Stimulated activated CD4-positive, alpha-beta T cell treated with anti-CD3 and anti-CD28 coated beads, Interleukin-1b, Interleukin-23, amount 100 ng/mL, for 24 hours (primary cell): ENCODE measurements at regions not wholly inside any gene's neighbourhood (a gene's known extent, or its start where the extent isn't known, plus 50 kb on each side); places are given as distances from the start of the nearest gene placed in this dataset.

Experiments used
- DNase-seq, 4 experiments: peaks; one replicate each; pipeline ENCODE4 v3.0.0-alpha.2; 2020; ENCODE audit warnings: low read depth in 4 of 4, low spot score in 1 of 4

GRCh38 chr9:118165451-118165850 lies 461.2 kb downstream of the TLR4 start:
- DNase-seq, result no peak

GRCh38 chr9:118170032-118170955 lies 466.1 kb downstream of the TLR4 start:
- no peak for DNase-seq

DNA sequence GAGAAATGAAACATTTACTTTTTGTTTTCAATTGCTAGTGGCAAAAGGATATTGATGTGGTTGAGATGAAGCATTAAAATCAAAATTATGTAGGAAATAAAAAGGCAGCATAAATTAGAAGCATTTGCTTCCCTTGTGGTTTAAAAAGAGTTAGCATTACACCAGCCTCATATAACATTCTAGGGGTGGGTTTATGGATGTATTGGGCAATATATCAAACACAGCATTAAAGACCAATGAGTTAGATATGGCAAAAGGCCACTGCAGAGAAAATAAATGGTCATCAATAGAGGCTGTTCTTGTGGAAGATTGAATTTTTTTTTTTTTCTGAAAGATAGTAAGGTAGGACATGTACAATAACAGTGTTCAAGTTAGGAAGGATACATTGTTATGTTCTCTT lies 473.0 kb downstream of the TLR4 start:
- DNase-seq, result no peak

GRCh38 chr9:118183576-118183975 lies 479.4 kb downstream of the TLR4 start:
- DNase-seq, result no peak

- DNase-seq, result no peak
Observed at GRCh38 chr9:118187408-118187807, 483.2 kb downstream of the TLR4 start.

- DNase-seq, result no peak
Observed at GRCh38 chr9:118189615-118190014, 485.4 kb downstream of the TLR4 start.

DNA sequence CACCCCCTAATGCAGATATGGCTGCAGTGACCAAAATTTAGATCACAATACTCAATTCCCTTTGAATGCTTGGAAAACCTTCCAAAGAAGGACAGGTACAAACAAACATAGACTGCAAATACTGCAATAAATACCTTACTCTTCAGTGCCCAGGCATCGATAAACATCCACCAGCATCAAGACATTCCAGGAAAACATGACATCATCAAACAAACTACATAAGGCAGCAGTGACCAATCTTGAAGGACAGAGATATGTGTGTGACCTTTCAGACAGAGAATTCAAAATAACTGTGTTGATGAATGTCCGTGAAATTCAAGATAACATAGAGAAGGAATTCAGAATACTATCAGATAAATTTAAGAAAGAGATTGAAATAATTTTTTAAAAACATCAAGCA lies 488.6 kb downstream of the TLR4 start:
- no peak for DNase-seq

GRCh38 chr9:118209343-118209742 lies 505.1 kb downstream of the TLR4 start:
- no peak for DNase-seq

DNA sequence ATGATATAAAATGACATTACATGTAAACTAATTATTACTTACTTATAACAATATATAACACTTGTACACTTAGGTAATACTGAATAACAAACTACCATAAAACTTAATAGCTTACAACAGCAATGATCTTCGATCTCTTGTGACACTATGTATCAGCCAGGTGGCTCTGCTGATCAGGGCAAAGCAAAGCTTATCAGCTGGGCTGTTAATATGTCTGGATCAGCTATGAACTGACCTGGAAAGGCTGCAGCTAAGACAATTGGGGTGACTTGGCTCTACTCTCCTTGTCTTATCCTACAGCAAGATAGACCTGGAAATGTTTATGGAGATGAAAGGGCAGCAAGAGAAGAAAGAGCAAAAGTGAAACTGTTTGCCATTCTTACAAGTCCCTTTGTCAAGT lies 511.3 kb downstream of the TLR4 start:
- no peak for DNase-seq

GRCh38 chr9:118222375-118222774 lies 518.2 kb downstream of the TLR4 start:
- no peak for DNase-seq

GRCh38 chr9:118223111-118223510 lies 518.9 kb downstream of the TLR4 start:
- no peak for DNase-seq

DNA sequence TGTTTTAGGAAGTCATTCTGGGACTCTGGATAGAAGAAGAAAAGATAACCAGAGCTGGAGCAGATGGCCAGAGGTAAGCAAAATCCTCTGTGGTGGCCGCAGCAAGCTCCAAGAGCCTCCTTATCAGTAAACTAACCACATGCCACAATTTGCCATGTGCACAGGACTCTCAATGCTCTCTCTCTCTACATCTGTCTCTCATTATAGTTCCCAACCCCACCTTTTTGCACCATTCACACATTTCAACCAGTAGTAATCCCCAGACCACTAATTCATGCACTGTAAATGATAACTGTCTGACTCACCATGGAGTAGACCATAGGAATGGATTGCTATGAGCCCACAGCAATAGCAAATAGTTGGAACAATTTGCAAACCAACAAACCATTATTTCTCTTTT lies 526.1 kb downstream of the TLR4 start:
- no peak for DNase-seq

GRCh38 chr9:118236625-118237024 lies 532.4 kb downstream of the TLR4 start:
- no peak for DNase-seq

GRCh38 chr9:118238139-118238538 lies 533.9 kb downstream of the TLR4 start:
- no peak for DNase-seq

GRCh38 chr9:118252027-118252426 lies 547.8 kb downstream of the TLR4 start:
- no peak for DNase-seq

GRCh38 chr9:118262191-118262590 lies 558.0 kb downstream of the TLR4 start:
- DNase-seq, result no peak

DNA sequence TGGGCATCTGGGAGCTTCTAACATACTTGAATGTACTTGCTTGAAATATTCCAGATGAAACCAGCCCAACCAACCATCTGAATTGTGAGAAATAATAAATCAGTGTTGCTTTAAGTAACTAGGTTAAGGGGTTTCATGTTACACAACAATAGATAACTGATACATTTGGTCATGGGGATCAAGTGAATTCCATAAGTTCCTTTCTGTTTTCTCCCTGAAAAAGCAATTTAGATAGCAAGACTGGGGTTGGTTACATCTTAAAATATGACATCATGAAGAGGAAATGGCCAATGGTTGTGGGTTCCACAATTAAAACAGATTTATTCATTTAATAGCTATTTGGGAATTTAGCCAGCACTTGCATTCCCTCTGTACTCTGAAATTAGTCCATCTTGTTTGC lies 559.7 kb downstream of the TLR4 start:
- no peak for DNase-seq

DNA sequence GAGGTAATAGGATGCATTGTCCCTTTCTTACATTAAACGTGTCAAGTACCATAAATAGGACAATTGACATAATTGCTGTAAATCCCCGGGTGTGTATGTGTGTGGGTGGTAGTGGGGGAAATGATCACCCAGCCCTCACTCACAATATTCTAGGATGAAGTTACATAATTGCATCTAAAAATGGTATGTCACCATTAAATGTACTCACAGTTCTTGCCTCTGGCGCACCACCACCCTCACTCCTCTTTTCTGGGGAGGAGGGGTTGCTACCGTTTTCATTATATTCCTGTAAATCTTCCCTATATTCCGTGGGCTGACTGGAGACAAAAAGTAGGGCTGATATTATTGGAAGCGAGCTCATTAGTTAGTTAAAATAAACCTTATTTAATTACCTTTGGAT lies 563.8 kb downstream of the TLR4 start:
- DNase-seq, result no peak

DNA sequence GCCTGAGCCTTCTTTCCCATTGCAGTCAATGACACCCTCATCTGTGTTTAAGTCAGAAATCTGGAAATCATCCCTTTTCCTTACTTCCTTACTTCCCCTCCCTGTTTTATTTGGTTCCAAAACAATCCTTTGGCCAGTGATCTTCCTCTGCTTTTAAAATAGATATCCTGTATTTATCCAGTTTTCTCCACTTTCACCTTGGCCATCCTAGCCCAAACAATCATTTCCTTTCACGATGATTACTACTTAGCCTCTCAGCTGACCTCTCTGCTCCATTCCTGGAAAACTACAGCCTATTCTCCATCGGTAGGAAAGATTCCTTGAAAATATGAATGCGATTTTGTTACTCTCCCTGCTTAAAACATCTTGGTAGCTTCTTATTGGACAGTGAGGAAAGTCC lies 565.4 kb downstream of the TLR4 start:
- DNase-seq, result no peak

- no peak for DNase-seq
Observed at GRCh38 chr9:118271331-118271730, 567.1 kb downstream of the TLR4 start.

- DNase-seq, result no peak
Observed at GRCh38 chr9:118271936-118272335, 567.7 kb downstream of the TLR4 start.

GRCh38 chr9:118273048-118273447 lies 568.8 kb downstream of the TLR4 start:
- DNase-seq, result no peak

DNA sequence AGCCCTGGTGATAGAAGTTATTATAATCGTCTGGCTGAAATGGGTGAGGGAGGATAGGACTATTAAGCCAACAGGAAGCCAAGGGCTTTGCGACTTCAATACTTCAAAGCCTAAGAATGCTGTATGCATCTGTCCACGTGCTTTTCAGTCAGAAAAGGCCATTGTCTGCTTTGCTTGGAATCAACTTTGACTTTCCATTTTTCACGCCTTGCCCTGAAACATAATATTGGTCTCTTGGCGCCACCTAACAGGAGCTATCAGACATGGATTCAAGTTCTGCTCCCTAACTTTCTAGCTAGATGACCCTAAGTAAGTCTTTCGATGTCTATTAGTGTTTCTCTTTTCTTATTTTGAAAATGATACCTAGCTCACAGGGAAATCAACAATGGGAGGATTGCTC lies 572.6 kb downstream of the TLR4 start:
- DNase-seq, result no peak
